GM10248 (cell line): ENCODE measurements at regions not wholly inside any gene's neighbourhood (a gene's known extent, or its start where the extent isn't known, plus 50 kb on each side); places are given as distances from the start of the nearest gene placed in this dataset.

Source experiments
- CTCF ChIA-PET: fragments of 300-600 bp; sonication (Branson Sonifier 250); formaldehyde crosslinking; extraction: SDS; loops from one replicate; lab custom pipeline; 2021; ENCODE audit warnings: antibody characterized with exemption; lab: Yijun Ruan, JAX
- POLR2A ChIA-PET: fragments of 350-650 bp; sonication (Branson Sonifier 250); formaldehyde crosslinking; extraction: SDS; loops from one replicate; lab custom pipeline; 2020; ENCODE audit warnings: antibody characterized with exemption; lab: Yijun Ruan, JAX
- DNase-seq: peaks from one replicate; pipeline ENCODE4 v3.0.0; 2012; ENCODE audit errors: extremely low spot score
- TF ChIP-seq, protein P1 (sequence below): IDR thresholded peaks from 2 replicates; pipeline ENCODE4 v1.5.1; 2012; ENCODE audit warnings: mild to moderate bottlenecking, low read depth; ENCODE audit errors: extremely low read depth, missing control alignments, control extremely low read depth

- ChIA-PET CTCF (no interaction called here), POLR2A (no interaction called here)
- TF ChIP-seq, protein P1, sequence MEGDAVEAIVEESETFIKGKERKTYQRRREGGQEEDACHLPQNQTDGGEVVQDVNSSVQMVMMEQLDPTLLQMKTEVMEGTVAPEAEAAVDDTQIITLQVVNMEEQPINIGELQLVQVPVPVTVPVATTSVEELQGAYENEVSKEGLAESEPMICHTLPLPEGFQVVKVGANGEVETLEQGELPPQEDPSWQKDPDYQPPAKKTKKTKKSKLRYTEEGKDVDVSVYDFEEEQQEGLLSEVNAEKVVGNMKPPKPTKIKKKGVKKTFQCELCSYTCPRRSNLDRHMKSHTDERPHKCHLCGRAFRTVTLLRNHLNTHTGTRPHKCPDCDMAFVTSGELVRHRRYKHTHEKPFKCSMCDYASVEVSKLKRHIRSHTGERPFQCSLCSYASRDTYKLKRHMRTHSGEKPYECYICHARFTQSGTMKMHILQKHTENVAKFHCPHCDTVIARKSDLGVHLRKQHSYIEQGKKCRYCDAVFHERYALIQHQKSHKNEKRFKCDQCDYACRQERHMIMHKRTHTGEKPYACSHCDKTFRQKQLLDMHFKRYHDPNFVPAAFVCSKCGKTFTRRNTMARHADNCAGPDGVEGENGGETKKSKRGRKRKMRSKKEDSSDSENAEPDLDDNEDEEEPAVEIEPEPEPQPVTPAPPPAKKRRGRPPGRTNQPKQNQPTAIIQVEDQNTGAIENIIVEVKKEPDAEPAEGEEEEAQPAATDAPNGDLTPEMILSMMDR, result no peak
- DNase-seq, result no peak
These were observed 196.1 kb downstream of the TTC6 start for GRCh38 chr14:37791384-37792036.

DNA sequence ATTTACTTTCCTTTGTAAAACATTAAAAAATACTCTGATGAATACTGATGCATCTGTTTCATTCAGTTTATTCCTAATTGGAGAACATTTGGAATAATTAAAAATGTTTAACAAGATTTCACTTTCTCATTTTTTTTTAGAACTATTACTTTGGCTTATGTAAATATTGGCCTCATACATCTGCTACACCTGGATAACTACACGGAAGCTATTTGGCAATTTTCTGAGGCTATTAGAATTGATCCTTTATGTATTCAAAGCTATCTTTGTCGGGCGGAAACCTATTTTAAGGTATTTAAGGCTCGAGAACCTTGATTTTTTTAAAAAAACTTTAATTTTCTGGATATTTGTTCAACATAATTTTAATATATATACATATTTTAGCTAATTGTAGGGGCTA lies 196.7 kb downstream of the TTC6 start:
- TF ChIP-seq, protein P1, result no peak
- ChIA-PET CTCF (no interaction called here), POLR2A (no interaction called here)
- no peak for DNase-seq

DNA sequence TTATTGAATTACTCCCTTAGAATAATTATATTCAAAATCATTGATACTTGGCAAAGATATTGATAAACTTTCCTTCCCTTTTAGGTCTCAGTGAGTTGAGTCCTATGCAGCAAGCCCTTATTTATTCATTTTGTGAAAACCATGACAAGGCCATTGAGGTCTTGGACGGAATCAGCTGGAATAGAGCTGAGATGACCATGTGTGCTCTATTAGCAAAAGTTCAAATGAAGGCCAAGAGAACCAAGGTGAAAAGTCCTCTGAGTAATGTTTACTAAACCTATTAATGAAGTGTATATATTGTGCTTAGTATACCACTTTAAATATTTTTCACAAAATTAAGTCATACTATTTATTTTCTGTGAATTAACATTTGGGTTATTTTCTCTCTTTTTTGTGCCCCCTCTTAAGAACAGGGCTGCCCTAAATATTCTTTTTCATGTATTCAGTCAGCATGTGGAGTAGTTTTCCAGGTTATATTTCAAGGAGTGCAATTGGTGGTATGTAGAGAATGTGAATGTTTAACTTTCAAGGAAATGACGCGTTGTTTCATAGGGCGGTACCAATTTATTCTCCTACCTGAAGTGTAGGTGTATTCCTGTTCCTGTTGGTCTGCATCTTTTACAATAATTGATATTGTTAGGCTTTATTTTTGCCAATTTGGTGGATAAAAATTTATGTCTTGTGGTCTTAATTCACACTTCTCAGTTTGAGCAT lies 201.4 kb downstream of the TTC6 start:
- TF ChIP-seq, protein P1, result no peak
- DNase-seq, result no peak
- POLR2A ChIA-PET, result no interaction called here
- CTCF ChIA-PET, result no interaction called here

- DNase-seq, result no peak
- ChIA-PET CTCF (no interaction called here), POLR2A (no interaction called here)
- TF ChIP-seq, protein P1, result no peak
These were observed 202.2 kb downstream of the TTC6 start for GRCh38 chr14:37797675-37798074.

GRCh38 chr14:37807722-37808121 lies 212.3 kb downstream of the TTC6 start:
- POLR2A ChIA-PET, result no interaction called here
- TF ChIP-seq, protein P1, result no peak
- CTCF ChIA-PET, result no interaction called here

GRCh38 chr14:37810094-37810801 lies 214.8 kb downstream of the TTC6 start:
- CTCF ChIA-PET, result interaction anchor here (0.9 to 1.0 kb wide), 2 partner anchors 10 kb away, joined by 3 read pairs; no protein-coding TSS in a partner anchor
- no peak for DNase-seq
- POLR2A ChIA-PET, result no interaction called here
- TF ChIP-seq, protein P1, result no peak

More at GRCh38 chr14:37807722-37808121, 212.3 kb downstream of the TTC6 start:
- no peak for DNase-seq
